ENCODE measurements at regions not wholly inside any gene's neighbourhood (a gene's known extent, or its start where the extent isn't known, plus 50 kb on each side); places are given as distances from the start of the nearest gene placed in this dataset.

DNA sequence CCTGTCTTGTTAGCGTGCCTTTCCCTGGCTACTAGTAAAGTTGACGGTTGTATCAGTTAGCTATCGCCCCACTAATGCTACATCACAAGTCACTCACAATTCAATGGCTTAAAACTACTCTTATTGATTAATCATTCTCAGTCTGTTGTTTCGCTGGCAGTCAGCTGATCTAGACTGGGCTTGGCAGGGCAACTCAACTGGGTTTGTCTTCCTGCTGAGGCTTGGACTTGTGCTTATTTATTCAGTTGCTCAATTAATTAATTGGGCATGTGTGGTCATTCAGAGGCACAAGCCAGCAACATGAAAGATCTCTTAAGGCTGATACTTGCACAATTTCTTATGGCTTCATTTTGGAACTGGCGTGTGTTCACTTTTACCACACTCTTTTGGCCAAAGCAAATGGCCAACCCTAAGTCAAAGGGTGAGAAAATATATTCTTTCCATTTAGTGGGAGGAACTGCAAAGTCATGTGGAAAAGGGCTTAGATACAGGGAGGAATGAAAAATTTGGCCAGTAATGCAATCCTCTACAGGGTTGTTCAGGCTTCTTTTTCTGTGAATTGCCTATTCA, 333.5 kb downstream of the GPR37 start:
- TF ChIP-seq CTCF (IDR thresholded peaks at IDR 0.05; ENCODE audit: control extremely low read depth in 1 of 3, insufficient read depth in 1 of 3, low read depth in 1 of 3, low read length in 3 of 3), result no peak
- TF ChIP-seq RNF2 (IDR thresholded peaks at IDR 0.05; ENCODE audit: borderline replicate concordance, low read depth, low read length, missing control alignments, poor library complexity, severe bottlenecking), result no peak
- no peak for TF ChIP-seq CHD2 (IDR thresholded peaks at IDR 0.05; ENCODE audit: low read length)
- no peak for TF ChIP-seq HDAC2 (IDR thresholded peaks at IDR 0.05; ENCODE audit: borderline replicate concordance in 1 of 2, low read depth in 2 of 2, low read length in 2 of 2)
- TF ChIP-seq POLR2AphosphoS5 (IDR thresholded peaks at IDR 0.05; ENCODE audit: low read depth, low read length), result no peak
- no peak for TF ChIP-seq BACH1 (IDR thresholded peaks at IDR 0.05; ENCODE audit: low read length)
- TF ChIP-seq ZNF274 (IDR thresholded peaks at IDR 0.05; ENCODE audit: borderline replicate concordance, extremely low read depth, low read length), result no peak
- no peak for TF ChIP-seq POLR2A (IDR thresholded peaks at IDR 0.05; ENCODE audit: control extremely low read depth in 1 of 2, low read depth in 2 of 2, low read length in 2 of 2)
- TF ChIP-seq CHD7 (IDR thresholded peaks at IDR 0.05; ENCODE audit: insufficient replicate concordance, low read length), result no peak
- no peak for TF ChIP-seq CREB1 (IDR thresholded peaks at IDR 0.05)
